Fibroblast of skin of abdomen (primary cell): ENCODE measurements at regions not wholly inside any gene's neighbourhood (a gene's known extent, or its start where the extent isn't known, plus 50 kb on each side); places are given as distances from the start of the nearest gene placed in this dataset.

Experiments
- DNase-seq: peaks from one replicate; pipeline ENCODE4 v3.0.0-alpha.2; 2013

DNA sequence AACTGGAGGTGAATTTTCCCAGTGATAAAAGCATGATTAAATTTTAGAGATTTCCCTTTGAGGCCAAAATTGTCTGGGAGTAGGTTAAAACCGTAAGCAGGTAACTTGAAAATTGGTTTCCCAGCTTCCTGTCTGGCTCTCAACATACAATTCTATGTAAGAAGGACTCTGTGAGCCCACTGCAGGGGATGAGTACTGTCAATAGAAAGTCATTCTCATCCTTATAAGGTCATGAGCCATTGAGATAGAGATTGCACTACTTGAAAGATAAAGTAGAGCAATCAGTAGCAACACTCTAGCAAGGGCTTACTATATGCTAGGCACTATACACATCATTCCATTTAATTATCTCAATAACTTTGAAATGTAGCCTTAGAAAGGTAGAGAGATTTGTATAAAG lies 225.6 kb upstream of the HMGA2 start:
- no peak for DNase-seq

DNA sequence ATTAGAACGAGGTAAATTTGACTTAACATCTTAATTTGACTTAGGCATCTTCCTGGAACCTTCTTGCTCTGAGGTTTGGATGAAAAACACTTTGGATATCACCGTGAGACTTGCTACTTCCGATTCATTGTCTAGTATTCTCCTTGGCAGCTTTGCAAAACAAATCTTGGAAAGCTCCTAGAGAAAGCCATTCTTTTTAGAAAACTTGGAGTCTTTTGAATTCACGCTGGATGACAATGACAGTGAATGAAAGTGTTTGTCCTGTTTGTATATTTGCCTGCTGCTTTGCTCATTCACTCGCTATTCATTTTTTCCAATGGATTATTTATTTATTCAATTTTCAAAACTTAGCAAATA lies 222.1 kb upstream of the HMGA2 start:
- DNase-seq = peak; percentile 38

DNA sequence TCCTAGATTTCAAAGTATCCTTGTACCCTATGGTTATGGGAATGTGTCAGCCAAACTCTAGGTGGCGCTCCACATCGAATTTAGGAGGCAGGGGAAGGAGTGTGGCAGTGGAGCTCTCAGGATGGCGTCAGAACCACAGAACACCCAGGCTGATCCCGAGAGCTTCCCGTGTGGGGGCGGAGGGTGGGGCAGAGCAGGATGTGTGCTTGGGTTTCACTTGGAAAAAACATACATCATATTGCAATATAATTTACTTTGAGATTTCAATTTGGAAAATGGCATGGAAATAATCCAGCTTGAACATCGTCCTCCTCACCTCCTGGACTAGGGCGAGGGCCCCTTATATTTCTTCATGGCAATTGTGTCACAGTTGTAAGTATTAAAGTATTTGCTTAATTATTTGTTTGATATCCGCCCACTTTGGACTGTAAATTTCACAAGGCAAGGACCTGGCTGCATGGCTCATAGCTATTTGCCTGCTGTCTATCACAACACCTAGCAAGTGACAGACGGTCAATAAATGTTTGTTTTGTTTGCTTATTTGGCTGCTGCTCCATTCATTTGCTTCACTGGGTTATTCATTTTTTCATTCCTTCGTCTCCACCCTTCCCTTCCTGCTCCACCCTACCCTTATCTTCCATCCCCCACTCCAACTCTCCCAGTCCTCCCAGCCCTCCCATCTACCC lies 221.5 kb upstream of the HMGA2 start:
- DNase-seq = peak; percentile 92

DNA sequence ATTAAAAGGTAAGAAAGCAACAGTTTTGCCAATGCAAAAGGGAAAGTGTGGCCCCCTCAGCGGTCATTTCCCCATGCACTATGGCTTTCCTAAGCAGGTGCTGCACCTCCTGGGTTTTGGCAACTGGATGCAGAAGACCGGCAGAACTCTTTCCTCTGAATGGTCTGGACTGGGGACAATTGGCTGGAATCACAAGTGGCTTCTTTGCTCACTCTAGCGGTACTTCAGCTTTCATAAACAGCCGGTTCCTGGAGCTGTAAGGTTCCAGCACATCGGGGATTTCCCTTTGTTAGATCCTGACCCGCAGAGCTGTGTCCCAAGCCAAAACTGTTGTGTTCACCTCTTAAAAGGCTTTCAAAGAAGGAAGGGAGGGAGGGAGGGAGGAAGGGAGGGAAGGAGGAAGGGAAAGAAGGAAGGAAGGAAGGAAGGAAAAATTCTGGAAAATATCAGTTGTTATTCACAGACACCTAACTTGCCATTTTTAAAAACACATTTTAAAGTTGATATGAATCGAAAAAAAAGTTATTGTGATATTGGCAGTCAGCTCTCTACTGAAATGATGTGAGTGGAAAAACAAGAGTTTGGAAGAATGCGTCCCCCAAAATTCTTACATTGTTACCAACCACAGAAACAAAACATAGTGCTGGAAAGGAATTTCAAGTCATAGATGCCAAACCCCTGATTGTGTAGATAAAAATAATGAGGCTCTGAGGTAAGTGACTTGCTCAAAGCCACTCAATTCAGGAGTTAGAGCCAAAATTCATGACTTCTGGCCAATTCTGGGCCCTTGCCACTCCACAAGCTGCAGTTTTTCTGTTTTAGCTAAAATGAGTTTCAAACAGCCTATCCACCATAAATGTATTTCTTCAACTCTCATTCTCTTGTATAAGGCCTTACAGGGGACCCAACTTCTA lies 220.6 kb upstream of the HMGA2 start:
- peak; percentile 93 for DNase-seq

DNA sequence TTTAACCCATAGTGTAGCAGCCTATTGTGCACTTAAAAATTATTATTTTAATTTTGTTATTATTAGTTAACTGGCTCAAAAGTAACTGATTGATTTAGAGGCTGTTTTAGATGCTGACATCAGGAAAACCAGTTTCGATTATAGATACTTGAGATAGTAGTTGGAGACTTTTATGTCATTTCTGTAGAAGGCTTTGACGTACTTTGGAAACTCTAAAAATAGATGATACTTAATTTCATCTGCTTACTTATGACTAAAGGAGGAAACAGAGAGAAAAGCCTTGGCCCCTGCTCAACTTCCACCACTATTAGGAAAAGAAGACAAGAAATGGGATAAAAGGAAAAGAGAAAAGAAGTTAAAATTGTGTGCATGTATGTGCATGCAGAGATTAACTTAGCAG lies 219.3 kb upstream of the HMGA2 start:
- DNase-seq = peak; percentile 36

DNA sequence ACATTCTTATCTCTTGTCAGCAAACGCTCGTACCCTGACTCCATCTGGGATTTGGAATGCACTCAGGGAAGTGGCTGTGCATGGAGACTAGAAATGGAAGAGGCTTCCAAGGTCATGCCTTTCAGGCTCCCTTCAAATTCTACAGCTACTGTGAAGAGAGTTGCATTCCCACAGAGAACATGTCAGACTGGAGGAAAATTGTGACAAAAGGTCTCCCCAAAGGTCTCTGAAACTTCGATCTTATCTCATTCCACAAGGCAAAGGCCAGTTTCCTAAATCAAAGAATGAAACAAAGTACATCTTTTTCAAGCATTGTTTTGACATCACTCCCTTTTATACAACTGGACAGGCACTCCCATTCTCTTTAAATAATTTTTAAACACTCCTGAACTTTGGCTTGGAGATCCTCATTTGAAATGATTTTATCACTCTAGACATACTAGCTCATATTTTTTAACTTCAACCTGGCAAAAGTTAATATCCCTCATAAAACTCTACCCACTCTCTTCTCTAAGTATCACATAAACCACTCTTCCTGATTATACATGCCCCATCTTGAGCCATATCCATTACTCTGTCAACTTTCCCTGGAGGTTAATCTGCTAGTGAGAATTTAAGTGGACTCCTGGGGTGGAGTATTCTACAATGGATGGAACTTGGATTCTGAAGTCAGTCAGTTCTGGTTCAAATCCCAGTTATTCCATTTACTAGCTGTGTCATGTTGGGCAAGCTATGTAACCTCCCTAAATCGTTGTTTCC lies 218.1 kb upstream of the HMGA2 start:
- no peak for DNase-seq

DNA sequence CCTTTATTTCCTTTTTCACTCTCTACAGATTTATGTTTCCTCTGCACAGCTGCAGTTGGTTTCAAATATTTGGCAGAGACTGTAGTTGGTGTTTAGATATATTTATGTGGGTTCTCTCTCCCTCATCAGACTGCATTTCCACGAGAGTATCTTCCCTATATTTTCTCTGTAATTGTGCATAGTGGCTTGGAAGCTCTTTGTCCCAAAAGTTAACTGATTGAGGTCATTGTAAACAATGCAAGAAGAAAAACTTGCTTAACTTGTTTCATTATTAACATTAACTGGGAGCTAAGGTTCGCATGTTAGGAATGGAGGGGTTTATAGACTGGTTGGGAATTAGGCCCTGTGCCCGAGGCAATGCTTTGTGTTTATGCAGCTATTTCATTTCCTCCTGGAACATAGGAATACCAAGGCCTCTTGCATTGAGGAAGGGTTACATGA lies 216.9 kb upstream of the HMGA2 start:
- peak; percentile 70 for DNase-seq

DNA sequence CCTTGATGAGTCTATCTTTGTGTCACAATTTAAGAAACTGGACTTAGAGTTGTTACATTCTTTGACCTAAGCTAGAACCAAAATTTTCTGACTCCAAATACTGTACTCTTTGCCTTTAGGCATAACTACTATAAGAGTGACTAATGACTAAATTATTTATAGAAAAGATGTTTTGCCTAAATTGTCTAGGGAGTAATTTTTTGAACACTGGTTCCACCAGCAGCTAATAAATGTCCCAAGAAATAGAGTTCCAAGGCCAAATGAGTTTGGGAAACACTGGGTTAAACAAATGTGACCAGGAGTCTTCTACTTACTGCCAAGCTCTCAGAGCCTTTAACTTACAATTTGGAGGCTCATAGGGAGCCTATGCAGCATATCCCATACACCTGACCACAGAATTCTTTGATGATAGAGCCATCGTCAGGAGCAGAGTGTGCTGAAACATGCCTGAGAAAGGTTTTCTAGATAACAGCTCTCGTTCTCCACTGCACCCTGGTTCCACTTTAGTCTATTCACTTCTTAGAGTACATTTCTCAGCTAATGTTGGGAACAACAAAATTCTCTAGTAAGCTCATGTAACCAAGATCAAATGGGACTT lies 215.9 kb upstream of the HMGA2 start:
- peak; percentile 35 for DNase-seq

DNA sequence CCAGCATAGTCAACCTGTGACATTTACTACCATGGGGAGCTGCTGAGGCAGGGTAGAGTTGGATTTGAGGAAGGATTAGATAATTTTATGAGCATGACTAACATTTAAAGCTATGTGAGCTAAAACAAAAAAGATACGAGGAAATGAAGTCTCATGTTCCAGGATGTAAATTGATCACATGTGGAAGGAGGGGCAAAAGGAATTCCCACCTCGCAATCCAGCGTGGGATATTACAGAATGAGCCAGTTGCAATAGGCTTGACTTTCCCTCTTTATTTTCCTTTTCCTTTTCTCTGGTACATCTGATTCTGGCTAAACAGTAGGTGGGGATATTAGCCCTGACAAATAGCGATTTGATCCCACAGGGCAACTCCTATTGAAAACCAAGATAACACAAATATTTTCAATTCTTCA lies 214.9 kb upstream of the HMGA2 start:
- DNase-seq = peak; percentile 92

DNA sequence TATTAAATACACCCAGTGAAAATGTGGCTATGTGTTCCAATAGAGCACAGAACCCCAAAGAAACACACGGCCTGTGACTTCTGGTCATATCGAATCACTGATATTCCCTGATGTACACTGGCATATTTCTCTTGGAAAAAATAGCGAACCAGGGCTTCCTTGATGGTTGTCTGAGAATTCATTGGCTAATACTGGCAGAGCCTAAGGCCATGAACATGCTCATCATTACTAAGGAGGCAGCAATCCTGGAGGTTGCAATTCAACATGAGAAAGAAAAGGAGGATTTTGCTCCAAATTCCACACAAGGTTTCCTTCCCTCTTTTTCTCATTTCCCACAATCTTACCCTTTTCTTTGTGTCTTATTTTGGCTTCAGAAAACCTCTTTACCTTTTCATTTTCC lies 212.9 kb upstream of the HMGA2 start:
- DNase-seq = no peak

DNA sequence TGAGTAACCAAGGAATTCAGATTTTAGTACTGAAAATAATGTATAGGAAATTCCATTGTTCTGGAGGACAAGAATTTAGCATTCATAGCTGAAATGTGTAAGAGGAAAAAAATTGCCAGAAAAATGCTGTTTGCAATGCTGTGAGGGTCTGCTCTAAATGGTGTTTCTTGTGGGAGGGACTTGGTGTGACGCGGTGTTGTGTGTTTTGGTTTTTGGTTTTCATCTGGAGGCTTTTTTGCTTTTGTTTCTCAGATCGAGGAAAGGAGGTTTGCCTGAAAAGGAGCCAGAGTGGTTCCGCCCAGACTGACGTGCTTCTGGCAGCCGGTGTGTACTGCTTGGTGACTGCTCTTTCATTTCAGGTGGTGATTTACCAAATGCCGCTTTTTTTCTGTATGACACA lies 211.8 kb upstream of the HMGA2 start:
- DNase-seq = peak; percentile 84

DNA sequence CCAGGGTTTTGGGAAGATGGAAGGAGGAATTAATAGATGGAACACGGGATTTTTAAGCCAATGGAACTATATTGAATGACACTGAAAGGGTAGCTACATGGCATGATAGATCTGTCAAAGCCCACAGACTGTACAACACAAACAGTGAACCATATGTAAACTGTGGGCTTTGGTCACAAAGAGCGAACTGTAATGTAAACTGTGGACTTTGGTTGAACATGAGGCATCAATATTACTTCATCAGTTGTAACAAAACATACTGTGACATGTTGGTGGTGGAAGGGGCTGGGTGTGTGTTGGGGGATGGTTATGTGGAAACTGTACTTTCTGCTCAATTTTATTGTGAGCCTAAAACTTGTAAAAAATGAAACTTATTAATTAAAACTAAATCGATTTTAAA lies 210.6 kb upstream of the HMGA2 start:
- no peak for DNase-seq

DNA sequence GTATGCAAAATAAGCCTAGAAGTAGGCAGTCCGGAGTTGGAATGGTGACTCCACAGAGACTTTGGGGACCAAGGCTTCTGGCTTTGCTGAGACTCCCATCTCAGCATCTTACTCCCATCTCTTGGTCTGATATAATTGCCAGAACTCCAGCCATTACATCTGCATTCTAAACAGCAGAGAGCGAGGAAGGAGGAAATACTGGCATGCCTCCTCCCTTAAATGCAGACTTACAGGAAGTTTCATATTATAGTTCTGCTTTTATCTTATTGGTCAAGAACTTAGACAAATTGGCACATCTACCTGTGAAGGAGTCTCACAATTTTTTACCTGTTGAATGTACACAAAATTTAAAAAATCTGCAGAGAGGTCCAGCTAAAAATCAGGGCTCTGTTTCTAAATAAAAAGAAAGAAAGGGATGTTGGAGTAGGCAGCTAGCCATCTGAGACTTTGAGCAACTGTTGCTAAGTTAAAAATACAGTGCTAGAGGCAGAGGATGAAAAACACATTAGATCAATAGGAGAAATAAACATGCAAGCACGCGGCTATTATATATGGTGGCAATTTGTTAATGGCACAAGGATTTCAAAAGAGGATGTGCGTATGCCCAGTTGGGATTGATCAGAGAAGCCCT lies 209.9 kb upstream of the HMGA2 start:
- no peak for DNase-seq

DNA sequence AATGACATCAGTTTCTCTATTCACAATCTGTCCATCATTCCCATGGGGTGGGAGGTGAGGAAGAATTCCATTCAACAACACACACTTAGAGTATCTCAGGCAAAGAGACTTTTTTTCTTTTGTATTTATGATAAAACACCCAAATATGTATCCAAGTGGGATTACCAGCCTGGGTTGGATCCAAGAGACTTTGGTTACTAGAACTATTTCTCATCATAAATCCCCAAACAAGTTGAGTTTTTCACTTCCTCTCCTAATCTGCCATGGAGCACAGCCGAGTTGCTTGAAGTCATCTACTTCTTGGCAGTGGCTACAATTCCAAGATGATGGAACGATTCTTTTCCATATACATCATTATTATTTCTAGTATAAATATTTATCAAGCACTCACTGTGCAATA lies 209.2 kb upstream of the HMGA2 start:
- DNase-seq = peak; percentile 98

DNA sequence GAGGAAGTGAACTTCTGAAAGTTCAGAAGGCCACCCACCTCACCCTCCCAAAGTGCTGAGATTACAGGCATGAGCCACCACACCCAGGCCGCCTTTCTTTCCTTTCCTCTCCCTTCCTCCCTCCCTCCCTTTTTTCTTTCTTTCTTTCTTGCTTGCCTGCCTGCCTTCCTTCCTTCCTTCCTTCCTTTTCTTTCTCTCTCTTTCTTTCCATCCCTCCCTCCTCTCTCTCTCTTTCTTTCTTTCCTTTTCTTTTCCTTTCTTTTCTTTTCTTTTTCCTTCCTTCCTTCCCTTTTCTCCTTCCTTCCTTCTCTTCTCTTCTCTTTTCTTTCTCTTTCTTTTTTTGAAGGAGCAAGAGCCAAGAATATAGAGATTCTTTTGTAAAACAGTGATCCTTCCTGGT lies 208.3 kb upstream of the HMGA2 start:
- DNase-seq = no peak

DNA sequence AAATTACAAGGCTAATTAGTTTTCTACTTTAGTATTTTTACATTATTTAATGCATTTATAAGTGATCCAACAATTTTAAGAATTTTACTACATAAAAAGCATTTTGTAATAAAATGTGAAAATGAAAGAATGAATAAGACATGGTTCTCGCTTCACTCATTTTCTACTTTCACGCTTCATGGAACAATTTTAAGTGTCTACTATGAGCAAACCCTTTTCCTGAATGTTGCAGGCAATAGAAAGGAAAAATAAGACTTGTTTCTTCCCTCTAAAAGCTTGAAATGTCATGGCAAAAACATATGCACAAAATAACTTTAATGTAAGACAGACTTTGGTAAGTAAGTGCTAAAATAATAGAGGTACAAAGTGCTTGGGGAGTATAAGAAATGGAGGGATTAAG lies 205.7 kb upstream of the HMGA2 start:
- DNase-seq = no peak

DNA sequence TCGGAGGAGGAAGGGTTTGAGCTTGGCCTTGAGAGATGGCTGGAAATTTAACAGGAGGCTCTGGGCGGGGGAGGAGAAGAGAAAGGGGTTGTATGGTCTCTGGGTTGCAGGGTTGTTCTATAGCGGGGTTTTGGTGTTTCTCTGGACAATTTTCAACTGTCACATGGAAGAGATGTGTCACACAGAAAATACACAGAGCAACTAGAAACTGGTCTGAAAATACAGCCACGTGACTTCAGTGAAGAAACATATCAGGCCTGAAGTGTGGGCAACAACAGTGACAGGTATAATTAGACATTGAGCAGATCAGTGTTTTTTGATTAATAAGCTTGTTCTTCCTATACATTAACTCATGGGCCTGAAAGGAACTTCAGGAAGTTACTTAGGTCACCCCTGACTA lies 205.3 kb upstream of the HMGA2 start:
- DNase-seq = no peak

DNA sequence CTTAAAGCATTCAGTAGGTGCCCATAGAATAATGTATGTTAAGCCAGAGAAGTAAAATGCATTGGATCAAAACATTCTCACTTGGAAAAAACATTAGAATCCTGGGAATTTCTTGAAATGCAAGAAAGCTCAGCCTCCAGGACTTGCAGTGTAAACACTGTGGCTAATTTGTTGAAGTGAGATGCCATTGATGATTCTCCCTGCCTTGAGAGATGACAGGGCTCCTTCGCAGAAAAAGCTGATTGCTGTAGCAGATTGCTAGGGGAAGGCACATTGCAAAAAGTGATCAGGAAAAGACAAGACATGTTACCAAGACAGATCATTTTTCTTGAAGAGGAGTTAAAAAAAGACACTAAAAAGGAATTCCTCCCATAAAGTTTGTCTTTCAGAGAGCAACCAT lies 204.2 kb upstream of the HMGA2 start:
- DNase-seq = no peak

DNA sequence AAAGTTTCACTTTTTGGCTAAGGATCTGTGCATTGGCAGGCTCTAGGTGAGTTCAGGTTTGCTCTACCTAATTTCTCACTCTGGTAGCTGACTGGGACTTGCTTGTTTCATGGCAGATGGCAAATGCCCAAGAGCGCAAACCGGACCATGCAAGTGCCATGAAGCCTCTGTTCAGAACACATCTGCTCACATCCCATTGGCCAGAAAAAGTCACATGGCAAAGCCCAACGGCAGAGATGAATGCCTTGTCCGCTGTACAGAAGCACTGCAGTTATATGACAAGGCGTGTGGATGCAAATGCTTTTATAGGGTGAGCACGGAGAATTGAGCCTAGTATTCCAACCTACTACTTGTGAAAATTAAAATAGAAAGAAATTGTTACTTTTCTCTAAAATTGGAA lies 202.2 kb upstream of the HMGA2 start:
- no peak for DNase-seq

DNA sequence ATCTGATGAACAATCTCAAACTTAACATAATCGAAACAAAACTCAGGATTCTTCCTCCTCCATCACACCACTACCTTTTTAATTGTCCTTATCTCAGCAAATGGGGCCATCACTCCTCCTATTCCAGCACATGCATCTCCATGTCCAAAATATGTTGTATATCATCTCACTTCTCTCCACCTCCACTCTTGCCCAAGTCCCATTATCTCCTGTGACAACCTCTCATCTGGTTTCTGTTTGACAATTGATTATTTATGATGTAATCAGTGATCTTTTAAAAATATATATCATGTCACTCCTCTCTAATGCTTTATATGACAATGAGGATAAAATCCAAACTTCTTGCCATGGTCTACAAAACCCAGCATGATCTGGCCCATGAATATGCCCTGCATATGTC lies 200.8 kb upstream of the HMGA2 start:
- no peak for DNase-seq

DNA sequence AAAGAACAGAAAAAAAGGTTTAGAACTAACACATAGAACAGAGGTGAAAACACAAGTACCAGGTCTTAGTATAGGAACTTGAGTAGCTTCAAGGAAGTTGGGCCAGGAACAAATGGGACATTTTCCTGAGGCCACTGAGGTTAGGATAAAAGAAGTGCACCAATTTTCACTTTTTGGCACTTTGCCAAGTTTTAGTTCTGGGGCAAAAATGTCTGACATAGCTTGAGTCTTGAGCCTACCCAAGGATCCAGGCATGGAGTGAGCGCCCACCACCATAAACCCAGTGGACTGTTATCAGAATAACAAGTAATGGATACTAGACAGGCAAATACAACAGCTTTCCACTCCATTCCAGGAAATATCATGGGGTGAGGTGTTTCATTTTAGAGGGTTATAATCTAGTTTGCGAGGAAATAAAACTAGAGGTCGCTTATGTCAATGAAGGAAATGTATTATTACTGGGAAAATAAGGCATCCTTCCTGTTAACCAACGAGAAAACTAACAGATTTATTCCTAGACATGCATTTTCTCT lies 199.7 kb upstream of the HMGA2 start:
- DNase-seq = no peak

DNA sequence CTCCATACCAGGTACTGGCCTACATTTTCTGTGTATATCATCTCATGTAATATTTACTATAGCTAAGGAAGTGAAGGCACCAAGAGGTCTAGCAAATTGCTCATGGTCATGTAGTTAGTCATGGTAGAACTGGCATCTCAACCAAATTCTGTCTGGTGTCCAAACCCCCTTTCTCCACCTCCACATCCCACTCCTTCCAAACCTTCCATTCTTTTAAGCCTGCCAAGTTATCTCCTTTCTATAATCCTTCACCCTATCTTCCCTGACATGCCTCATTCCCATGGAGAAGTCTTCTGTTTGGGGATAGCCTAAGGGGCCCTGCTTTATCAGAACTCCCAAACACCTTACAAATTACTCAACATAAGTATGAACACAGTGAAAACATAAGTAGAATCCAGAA lies 196.2 kb upstream of the HMGA2 start:
- DNase-seq = no peak
